ENCODE measurements at regions not wholly inside any gene's neighbourhood (a gene's known extent, or its start where the extent isn't known, plus 50 kb on each side); places are given as distances from the start of the nearest gene placed in this dataset.

DNA sequence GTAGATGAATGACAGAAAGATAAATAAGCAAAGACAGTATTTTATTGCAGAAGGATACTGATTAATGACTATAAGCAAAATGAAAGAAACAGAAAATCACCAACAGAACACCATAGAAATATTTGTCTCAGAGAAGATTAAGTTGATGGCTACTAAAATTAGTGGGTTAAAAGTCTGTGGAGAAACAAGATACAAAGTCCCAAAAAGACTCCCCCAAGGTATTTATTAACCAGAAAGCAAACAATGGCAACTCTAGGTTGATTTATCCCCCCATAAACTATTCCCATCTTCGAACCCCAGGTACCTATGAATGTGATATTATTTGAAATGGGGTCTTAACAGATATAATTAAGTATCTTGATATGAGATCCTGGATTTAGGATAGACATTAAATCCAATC, 1104.5 kb upstream of the PHF14 start:
- TF ChIP-seq TAF1 (IDR thresholded peaks at IDR 0.05; ENCODE audit: borderline replicate concordance, insufficient read depth, low read length) (no peak), SIN3A (IDR thresholded peaks at IDR 0.05; ENCODE audit: borderline replicate concordance, insufficient read depth, low read length) (no peak), POLR2AphosphoS5 (IDR thresholded peaks at IDR 0.05; ENCODE audit: low read depth, low read length) (no peak), FOXP2 (optimal IDR thresholded peaks at IDR 0.05; ENCODE audit: borderline replicate concordance, extremely low read depth, extremely low read length, insufficient read depth) (no peak)
- TF ChIP-seq, protein P1, sequence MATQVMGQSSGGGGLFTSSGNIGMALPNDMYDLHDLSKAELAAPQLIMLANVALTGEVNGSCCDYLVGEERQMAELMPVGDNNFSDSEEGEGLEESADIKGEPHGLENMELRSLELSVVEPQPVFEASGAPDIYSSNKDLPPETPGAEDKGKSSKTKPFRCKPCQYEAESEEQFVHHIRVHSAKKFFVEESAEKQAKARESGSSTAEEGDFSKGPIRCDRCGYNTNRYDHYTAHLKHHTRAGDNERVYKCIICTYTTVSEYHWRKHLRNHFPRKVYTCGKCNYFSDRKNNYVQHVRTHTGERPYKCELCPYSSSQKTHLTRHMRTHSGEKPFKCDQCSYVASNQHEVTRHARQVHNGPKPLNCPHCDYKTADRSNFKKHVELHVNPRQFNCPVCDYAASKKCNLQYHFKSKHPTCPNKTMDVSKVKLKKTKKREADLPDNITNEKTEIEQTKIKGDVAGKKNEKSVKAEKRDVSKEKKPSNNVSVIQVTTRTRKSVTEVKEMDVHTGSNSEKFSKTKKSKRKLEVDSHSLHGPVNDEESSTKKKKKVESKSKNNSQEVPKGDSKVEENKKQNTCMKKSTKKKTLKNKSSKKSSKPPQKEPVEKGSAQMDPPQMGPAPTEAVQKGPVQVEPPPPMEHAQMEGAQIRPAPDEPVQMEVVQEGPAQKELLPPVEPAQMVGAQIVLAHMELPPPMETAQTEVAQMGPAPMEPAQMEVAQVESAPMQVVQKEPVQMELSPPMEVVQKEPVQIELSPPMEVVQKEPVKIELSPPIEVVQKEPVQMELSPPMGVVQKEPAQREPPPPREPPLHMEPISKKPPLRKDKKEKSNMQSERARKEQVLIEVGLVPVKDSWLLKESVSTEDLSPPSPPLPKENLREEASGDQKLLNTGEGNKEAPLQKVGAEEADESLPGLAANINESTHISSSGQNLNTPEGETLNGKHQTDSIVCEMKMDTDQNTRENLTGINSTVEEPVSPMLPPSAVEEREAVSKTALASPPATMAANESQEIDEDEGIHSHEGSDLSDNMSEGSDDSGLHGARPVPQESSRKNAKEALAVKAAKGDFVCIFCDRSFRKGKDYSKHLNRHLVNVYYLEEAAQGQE (IDR thresholded peaks at IDR 0.05; ENCODE audit: insufficient read depth in 1 of 2, low read depth in 2 of 2, low read length in 2 of 2), result no peak

DNA sequence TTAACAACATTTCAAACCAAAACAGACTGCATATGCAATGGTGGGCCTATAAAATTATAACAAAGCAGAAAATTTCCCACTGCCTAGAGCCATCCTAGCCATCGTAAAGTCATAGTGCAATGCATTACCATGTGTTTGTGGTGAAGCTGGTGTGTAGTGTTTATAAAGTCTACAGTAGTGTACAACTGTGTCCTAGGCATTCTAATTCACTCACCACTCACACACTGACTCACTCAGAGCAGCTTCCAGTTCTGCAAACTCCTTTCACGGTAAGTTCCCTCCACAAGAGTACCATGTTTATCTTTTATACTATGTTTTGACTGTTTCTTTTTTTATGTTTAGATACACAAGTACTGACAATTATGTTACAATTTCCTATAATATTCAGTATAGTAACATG, 1104.1 kb upstream of the PHF14 start:
- no peak for TF ChIP-seq SIN3A (IDR thresholded peaks at IDR 0.05; ENCODE audit: borderline replicate concordance, insufficient read depth, low read length)
- TF ChIP-seq, protein P1 (IDR thresholded peaks at IDR 0.05; ENCODE audit: insufficient read depth in 1 of 2, low read depth in 2 of 2, low read length in 2 of 2), result no peak
- no peak for TF ChIP-seq FOXP2 (optimal IDR thresholded peaks at IDR 0.05; ENCODE audit: borderline replicate concordance, extremely low read depth, extremely low read length, insufficient read depth)
- TF ChIP-seq POLR2AphosphoS5 (IDR thresholded peaks at IDR 0.05; ENCODE audit: low read depth, low read length), result no peak
- no peak for TF ChIP-seq TAF1 (IDR thresholded peaks at IDR 0.05; ENCODE audit: borderline replicate concordance, insufficient read depth, low read length)

DNA sequence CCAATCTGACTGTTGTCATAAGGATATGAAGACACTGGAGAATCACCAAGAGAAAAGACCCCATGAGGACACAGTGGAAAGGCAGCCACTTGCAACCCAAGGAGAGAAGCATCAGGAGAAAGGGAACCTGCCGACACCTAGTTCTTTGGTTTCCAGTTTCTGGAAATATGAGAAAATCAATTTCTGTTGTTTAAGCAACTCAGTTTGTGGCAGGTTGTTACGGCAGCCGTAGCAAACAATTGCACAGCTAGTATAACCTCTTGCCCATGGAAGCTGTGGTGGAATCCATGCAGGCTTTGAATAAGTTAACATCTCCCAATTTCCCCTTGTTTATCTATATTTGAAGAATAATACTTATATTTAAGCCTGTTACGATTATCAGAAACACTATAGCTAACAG, 1103.0 kb upstream of the PHF14 start:
- TF ChIP-seq SIN3A (IDR thresholded peaks at IDR 0.05; ENCODE audit: borderline replicate concordance, insufficient read depth, low read length), result no peak
- TF ChIP-seq, protein P1 (IDR thresholded peaks at IDR 0.05; ENCODE audit: insufficient read depth in 1 of 2, low read depth in 2 of 2, low read length in 2 of 2), result no peak
- no peak for TF ChIP-seq POLR2AphosphoS5 (IDR thresholded peaks at IDR 0.05; ENCODE audit: low read depth, low read length)
- no peak for TF ChIP-seq FOXP2 (optimal IDR thresholded peaks at IDR 0.05; ENCODE audit: borderline replicate concordance, extremely low read depth, extremely low read length, insufficient read depth)

DNA sequence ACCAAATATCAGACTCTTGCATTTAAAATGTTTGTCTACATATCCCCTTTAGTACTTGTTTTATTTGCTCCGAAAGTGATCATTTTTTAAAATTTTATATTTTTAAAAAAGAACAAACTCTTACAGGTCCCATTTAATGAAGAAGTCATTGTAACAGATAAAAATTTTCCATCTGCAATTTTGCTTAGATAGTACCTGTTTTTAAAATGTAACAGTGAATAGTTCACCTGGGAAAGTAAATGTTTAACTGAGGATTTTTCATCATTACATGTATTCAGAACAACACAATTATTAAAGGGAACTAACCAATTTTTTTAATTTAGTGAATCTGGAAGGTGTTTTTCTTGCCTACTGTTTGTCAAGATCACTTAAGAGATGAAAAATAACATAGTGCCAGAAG, 1099.5 kb upstream of the PHF14 start:
- TF ChIP-seq POLR2AphosphoS5 (IDR thresholded peaks at IDR 0.05; ENCODE audit: low read depth, low read length) (no peak), SIN3A (IDR thresholded peaks at IDR 0.05; ENCODE audit: borderline replicate concordance, insufficient read depth, low read length) (no peak), TAF1 (IDR thresholded peaks at IDR 0.05; ENCODE audit: borderline replicate concordance, insufficient read depth, low read length) (no peak), FOXP2 (optimal IDR thresholded peaks at IDR 0.05; ENCODE audit: borderline replicate concordance, extremely low read depth, extremely low read length, insufficient read depth) (no peak)
- TF ChIP-seq, protein P1 (IDR thresholded peaks at IDR 0.05; ENCODE audit: insufficient read depth in 1 of 2, low read depth in 2 of 2, low read length in 2 of 2), result no peak

DNA sequence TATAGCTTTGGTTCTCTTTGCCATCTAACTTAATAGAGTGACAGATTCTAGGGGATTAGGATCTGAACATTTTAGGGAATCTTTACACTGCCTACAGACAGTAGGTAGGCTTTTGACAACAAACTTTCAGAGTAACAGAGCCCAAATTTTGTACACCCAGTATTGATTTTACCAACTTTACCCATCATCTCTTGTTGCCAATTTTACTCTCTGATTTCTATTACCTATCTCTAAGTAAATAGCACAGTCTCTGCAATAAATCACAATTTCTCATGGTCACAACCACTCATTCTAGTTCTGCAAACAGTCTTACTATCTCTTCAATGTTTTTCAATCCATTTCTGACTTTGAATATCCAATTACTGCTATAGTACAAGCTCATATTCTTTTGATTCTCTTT, 1097.6 kb upstream of the PHF14 start:
- TF ChIP-seq SIN3A (IDR thresholded peaks at IDR 0.05; ENCODE audit: borderline replicate concordance, insufficient read depth, low read length) (no peak), TAF1 (IDR thresholded peaks at IDR 0.05; ENCODE audit: borderline replicate concordance, insufficient read depth, low read length) (no peak), POLR2AphosphoS5 (IDR thresholded peaks at IDR 0.05; ENCODE audit: low read depth, low read length) (no peak), FOXP2 (optimal IDR thresholded peaks at IDR 0.05; ENCODE audit: borderline replicate concordance, extremely low read depth, extremely low read length, insufficient read depth) (no peak)
- TF ChIP-seq, protein P1 (IDR thresholded peaks at IDR 0.05; ENCODE audit: insufficient read depth in 1 of 2, low read depth in 2 of 2, low read length in 2 of 2), result no peak

Measured in PFSK-1 (cell line).